Non-pigmented ciliary epithelial cell (primary cell): ENCODE measurements at regions not wholly inside any gene's neighbourhood (a gene's known extent, or its start where the extent isn't known, plus 50 kb on each side); places are given as distances from the start of the nearest gene placed in this dataset.

Experiments
- DNase-seq: peaks from one replicate; pipeline ENCODE4 v3.0.0-alpha.2; 2010; ENCODE audit warnings: low read depth

DNA sequence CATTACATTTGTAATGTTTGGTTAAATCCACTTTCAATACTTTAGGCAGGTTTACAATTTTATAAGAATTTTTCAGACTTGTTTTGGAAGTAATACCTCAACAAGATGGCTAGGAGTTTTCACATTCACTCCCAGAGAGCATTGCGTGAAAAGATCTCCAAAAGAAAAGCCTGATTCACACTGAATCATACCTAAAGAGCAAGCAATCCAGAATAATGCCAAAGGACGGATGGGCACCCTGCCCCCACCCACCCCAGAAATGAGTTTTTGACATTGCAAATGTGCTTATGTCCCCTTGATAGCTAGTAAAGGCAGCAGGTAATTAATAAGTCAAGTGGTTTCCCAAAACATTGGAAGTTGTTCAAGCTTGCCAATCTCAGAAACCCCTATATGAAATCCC, 557.7 kb upstream of the TENM3 start:
- DNase-seq: no peak

DNA sequence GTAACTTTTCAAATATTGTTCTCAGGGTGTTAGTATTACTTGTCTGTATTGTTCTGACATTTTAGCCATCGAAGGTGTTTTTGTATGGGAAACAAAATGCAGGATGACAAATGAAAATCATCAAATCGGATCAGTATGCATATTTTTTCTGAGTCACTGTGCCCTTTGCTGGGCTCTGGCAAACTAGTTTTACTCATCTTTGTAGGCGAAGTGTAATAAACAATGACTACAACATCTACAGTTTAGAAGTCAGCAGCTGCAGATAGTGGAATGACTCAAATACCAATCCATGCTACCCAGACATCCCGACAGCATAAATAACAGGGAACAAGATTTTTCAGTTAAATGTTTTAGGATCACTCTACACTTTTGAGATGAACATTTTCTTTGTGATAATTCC, 557.3 kb upstream of the TENM3 start:
- no peak for DNase-seq

DNA sequence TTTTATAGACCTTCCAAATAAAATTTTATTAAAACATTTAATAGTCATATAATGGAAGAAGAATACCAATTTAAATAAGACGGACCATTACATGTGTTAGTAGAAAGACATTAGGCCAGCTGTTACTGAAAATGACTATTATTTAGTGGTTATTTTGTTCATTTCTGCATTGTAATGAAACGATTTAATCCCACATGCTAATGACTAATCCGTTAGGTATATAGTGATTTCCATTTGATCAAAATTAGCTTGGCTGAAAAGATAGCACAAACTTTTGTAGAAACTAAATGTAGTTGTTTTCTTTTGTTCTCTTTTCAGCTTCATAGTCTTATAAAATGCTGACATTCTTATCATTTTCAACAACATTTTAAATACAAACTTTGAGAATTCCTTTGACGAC, 556.1 kb upstream of the TENM3 start:
- no peak for DNase-seq

DNA sequence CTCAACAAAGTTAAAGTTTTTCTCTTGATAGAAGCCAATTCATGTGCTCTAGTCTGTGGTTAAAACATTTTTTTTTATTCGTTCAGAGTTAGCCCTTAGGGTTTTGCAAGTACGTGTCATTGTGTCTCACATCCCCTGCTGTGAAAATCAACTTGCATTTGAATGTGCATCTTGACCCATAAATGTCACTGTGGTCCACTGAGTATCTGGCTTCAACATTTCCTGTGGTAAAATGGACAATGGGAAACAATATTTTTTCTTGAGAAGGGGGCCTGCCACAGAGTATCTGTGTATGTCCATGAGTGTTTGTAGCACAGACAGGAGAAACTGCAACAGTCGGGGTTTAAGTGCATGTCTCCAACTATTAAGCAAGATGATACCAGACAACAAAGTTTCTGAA, 554.8 kb upstream of the TENM3 start:
- no peak for DNase-seq

DNA sequence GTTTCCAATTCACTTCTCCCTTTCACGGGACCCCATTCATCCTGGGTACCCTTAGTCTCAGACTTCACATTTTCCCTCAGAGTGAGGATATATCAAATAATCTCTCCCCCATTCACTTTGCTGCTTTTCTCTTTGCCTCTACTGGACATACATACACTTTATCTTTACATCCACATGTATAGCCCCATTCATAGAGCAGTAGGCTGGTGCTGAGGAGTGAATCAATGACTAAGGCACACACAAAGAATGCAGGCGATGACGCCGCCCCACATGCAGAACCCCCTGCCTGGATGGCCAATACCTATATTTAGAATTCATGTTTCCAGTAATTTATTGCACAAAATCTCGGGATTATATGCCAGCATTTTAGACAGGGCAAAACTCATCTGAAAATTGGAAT, 554.3 kb upstream of the TENM3 start:
- DNase-seq: no peak

DNA sequence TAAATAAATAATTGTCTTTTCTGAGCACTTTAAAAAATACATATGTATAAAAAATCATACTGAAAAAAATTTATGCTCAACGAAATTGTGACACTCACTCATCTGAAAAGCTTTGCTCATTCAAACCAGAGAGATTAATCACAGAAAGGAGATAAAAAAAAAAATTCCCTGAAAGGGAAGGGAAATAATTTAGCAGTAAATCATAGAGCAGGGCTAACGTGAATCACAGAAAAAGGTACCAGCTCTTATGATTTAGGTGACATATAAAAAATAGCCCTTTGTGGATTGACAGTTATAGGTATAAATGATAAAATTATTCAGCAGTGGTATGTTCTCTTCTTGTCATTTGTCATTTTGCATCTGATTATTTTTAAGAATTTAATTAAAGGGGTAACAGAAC, 552.7 kb upstream of the TENM3 start:
- no peak for DNase-seq

DNA sequence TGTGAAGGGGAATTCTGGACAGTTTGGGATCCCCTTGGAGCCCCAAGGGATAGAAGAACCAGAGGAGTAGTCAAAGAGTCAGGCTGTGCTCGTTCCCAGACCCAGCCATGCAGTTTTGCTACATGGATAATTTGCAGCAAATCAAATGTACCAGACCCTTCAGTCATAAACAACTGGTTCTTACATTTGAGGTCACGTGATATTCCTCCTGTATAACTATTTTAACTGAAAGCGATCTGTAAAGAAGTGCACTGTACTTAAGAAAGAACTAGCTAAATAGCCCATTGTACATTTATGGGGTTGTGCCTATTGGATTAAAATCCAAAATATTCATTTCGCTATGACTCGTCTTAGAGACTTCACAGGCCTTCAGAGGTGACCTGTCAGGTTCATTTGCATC, 550.2 kb upstream of the TENM3 start:
- DNase-seq: no peak

DNA sequence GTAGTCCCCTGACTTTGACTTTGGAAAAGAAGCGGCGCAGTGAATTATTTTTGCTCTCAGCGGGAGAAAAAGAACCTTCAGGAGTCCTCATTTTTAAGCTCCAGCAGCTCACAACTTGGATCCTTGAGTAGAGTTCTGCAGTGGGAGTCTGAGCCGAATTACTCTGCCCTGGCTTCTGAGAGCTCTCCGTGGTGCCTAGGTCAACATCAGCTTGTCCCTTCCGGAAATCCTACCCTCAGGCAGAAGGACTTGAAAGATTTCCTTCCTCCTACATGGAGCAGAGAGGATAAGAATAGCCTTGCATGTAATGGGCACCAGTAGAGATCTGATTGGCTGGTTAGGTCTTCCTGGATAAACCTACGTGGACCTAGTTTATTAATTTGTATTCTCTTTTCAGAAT, 549.7 kb upstream of the TENM3 start:
- no peak for DNase-seq

DNA sequence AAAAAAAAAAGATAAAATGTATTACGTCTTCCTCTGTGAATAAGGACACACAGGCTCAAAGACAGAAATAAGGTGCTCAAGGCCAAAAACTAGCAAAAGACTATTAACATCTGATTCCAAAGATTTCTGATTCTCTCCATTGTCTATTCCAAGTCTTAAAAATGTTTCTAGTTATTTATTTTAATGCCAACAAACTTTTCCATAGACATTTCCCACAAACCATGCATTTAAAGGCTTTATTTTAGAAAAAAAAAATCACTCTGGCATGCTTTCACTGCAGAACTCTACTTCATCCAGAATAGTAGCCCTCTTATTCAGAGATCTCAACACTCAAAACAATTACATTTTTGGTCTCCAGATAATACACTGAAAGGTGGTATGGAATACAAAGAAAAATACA, 545.0 kb upstream of the TENM3 start:
- no peak for DNase-seq

DNA sequence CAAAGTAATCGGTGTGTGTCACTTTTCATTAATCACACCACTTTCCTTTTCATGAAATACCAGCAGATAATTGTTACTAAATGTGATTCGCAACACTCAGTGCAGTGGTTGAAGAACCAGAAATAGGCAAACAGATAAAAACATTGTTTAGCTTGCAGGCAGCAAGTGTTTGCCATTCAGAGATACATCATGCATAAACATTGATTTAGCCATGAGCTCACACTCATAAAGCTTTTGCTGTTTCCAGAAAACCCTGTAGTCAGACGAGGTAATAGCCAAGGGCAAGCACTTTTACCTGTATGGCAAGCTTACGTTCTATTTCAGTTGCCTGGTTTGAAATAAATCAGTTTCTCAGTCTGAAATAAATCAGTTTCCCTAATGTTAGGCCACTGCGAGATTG, 542.0 kb upstream of the TENM3 start:
- DNase-seq: no peak

DNA sequence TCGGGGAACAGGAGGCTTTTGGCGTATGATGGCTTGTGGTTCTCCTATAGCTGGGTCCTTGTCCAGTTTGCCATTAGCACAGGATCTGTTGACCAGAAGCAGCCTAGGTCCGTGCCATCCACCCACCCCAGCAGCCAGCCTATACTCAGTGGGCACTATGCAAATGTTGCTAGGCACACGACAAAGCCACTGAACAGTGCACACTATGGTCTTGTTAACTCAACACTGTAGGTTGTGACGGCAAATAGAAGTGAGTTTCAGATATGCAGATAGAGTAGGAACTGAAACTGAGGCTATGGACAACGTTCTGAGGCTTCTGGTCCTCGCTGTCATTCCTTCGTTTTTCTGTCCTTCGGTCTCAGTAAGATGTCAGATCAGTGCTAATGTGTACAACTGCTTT, 541.3 kb upstream of the TENM3 start:
- no peak for DNase-seq

DNA sequence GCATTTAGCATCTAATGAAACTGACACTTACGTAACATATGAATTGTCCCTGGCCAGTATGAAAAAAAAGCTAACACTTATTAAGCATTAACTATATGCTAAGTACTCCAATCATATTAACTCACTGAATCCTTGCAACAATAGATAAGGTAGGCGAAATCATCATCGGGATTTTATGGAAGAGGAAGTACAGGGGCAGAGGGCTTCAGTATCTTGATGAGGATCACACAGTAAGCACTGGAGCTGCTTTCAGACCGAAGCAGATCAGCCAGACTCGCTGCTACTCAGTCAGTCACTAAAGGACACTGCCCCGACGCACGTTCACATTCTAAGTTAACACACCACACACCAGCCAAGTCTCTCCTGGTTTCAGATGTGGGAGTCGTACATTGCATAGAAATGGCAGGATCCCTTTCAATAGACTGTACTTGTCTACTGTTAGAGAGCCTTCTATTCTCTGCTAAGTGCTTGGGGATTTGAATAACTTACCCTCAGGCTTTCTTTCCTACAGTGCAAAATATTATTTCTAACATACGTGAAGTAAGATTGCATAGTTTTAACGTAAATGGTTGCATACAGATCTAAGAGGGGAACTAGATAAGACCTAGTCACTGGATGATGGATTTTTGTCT, 540.2 kb upstream of the TENM3 start:
- DNase-seq: no peak

DNA sequence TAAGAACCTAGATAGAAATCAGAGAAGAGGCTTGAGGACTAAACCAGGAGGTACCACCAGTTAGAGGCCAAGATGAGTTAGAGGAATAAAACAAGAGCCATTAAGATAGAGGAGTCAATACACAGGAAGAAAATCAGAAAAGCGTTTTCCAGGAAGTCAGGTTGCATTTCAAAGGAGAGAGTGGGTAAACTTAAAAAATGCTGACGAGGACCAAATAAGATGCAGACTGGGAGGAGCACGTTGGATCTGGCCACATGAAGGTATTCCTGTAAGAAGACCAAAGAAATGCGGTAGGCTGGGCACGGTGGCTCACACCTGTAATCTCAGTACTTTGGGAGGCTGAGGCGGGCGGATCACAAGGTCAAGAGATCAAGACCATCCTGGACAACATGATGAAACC, 533.1 kb upstream of the TENM3 start:
- no peak for DNase-seq

DNA sequence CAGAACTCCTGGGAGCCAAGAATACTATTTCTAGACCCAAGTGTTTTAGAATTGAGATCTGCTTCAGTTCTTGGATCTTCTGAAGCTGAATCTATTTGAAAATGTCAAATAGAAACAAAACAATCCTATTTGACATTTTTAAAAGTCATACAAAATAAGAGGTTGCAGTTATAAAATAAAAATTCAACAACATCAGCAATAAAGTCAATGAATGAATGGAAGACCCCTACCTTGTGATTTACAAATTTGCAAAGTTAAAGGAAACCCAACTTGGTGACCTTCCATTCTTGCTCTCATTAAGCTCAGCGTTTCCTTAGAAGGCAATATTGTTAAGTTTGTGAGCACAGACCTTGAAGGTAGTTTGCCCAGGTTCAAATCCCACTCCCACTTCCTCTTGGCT, 531.8 kb upstream of the TENM3 start:
- DNase-seq: no peak

DNA sequence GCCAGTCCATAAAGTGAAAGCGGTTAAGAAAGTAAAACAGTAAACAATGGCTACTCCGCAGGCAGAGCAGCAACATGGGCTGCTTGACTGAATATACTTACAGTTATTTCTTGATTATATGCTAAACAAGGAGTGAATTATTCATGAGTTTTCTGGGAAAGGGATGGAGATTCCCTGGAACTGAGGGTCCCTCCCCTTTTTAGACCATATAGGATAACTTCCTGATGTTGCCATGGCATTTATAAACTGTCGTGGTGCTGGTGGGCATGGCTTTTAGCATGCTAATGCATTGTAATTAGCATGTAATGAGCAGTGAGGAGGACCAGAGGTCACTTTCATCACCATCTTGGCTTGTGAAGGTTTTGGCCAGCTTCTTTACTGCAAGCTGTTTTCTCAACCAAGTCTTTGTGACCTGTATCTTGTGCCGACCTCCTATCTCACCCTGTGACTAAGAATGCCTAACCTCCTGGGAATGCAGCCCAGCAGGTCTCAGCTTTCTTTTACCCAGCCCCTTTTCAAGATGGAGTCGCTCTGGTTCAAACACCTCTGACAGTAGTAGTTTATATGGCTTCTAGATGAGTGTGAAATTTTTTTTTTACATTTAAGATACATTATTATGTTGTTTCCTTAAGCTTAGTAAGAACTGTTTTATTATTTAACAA, 514.8 kb upstream of the TENM3 start:
- no peak for DNase-seq

DNA sequence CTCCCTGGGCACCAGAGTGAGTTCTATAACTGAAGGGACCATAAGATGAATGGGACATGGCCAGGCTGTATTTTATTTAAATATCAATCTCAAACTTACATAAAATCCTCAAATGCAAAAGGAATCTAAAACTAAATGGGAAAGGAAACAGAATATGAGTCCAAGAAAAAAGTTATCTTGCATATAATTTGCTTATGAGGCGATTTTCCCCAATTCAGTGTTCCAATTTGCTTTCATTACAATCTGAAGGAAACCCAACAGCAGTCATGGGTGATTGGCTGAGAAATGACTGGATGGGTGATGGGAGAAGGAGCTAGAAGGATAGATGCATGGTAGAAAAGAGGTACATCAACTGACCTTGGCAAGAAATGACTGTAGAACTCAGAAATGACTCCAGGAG, 511.3 kb upstream of the TENM3 start:
- no peak for DNase-seq

DNA sequence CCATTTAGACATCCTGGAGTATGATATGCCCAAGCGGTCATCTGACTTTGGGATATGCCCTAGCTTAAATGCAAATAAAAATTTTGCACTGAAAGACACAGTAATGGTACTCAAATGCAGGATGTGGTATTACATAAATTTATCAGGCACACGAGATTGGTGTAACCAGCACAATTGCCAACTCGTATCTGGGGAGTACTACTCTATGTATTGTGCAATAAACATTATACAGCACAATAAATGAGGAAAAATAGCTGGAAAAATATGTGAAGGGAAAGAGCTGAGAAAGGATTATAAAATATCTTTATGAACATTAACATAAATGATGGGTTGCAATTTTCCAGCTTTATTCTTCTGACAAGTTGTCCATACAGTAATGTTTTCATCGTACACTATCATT, 505.5 kb upstream of the TENM3 start:
- DNase-seq: no peak

DNA sequence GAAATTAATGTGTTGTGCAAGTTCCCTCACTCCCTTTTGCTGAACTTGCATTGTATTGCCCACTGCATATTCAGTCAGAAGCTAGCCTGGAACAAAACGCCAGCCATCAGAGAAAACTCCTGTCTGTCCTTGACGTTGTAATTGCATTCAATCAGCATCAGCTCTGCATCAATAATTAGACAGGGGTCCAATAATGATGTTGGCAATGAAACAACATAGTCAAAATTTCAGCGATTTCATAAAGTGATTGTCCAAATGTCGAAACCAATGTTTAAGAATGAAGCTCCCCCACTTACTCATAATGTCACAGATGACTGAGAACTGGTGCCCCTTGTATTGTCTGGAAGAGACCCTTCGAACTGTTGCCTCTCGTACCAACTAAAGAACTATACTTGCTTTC, 504.2 kb upstream of the TENM3 start:
- DNase-seq: no peak

DNA sequence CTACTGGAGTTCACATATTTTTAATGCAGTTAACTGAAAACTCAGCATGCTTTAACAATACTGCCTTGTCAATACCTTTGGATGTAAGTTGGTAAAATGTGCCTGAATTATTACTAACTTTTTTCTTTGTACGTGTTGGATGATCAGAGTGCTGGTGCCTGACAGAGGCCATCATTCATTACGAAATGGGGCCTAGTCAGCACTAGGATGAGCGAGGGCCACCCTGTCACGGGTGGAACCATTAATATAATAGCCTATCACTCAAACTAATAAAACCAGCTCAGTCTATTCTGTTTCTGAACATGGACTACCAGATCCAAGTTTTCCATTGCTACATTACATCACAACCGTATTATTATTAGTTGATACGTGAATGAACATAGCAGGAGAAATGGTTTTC, 501.7 kb upstream of the TENM3 start:
- no peak for DNase-seq

DNA sequence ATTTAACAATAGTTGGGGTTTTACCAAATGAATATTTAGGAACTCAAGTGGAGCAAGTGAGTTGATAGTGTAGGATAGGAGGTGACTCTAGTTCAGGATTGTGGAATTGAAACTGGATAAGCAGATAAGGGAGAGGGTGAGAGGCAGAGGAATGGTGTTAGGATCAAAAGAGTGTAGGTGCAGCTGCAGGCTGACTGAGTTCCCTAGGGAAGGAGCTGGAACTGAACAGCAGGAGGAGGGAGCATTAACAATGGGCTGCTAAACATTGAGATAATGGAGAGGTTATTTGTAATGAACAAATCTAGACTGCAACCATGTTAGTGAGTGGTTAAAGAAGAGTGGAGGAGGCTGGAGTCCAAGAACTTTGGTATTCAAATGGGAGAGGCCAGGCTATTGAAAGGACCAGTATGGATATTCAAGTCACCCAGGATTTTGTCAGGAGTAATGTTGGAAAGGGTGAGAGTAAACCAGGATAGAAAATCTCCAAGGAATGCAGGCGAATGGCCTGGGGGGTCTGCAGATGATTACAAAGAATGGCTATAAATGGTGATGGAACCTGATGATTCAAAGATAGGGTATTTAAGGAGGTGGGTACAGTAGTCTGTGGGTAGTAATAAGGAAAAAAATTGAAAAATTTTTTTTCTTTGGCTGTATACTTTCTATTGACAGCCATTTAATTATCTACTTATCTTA, 497.1 kb upstream of the TENM3 start:
- no peak for DNase-seq

DNA sequence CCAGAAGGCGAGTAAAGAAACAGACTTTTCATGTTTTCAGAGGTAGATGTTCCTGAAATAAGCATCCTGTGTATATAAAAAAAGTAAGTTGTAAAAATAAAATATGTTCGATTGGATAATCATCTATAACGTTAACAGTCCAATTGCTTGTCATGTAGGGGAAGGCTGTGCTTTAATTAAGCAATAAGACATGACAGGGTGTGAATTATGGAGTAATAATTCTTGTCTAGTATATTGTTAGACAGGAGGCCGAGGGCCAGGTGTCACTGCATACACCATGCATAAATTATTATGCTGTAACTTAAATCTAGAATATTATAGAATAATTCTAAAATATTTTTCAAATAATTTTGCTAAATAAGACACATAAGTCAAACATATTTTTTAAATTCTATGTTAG, 494.6 kb upstream of the TENM3 start:
- DNase-seq: no peak

DNA sequence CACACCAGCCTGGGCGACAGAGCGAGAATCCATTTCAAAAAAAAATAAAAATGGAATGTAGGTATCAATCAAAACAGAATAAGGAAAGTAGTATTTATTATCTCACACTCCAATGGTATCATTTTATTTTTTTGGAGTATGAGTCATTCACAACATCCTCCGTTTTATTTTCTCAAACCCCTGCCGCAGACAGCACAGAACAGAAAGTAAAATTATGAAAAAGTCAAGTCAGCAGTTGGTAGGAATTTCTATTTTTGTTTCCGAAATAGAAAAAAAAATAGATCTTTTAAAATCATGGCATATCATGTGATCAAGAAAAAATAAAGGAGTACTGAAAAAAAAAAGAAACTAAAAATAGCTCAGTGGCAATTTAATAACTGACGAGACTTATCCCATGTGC, 490.7 kb upstream of the TENM3 start:
- DNase-seq: no peak

DNA sequence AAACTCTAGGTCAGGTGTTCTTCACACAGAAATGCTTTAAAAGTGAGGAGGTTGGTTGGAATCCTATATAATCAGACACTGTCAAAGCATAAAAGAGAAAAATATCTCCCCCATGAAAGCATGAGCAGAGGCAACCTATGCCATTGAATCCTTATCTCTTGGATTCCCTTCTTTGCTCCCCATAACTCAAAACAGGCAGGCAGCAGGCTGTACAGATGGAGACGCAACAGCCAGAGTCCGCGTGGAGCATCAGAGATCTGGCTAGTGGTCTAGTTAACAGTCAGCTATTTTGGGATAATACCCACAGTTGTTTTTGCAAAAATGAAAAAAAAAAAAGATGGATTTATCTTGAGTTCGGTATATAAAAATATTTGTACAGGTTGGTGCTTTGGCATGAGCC, 490.0 kb upstream of the TENM3 start:
- DNase-seq: no peak

DNA sequence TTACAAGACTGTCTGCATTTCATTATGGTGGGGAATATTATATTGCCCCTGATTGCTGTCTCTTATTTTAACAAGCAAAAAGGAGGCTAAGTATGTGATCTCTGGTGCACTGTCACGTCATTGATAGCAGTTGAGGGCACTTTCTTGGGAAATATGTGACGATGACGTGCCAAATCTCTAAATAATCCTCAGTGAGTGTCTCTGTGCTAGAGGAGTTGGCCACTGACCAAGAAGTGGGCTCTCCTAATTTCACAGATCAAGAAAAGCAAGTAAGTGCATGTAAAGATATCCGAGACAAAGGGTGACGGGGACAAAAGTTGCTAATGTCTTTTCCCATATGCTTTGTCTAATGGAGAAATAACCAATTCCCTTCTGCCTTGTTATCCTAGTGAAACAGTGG, 487.4 kb upstream of the TENM3 start:
- DNase-seq: no peak
